Tibial nerve (tissue), 4 donors: ENCODE measurements at regions not wholly inside any gene's neighbourhood (a gene's known extent, or its start where the extent isn't known, plus 50 kb on each side); places are given as distances from the start of the nearest gene placed in this dataset.

Experiments
- DNase-seq, 2 donors: peaks; one replicate each; pipeline ENCODE4 v3.0.0-alpha.2; 2019; ENCODE audit warnings: low spot score in 2 of 2
- H3K27ac ChIP-seq, 4 donors: fragments of 200-600 bp; sonication (generic) in 3 of 4; one replicate each; pipeline ENCODE4 v1.5.1; 2017 to 2019; ENCODE audit warnings: mild to moderate bottlenecking in 1 of 4
- H3K27me3 ChIP-seq, 2 donors: fragments of 200-600 bp; sonication (generic) in 1 of 2; one replicate each; pipeline versions ENCODE4 v1.5.1 to v1.6.0; 2017 to 2019
- H3K36me3 ChIP-seq, 3 donors: fragments of 200-600 bp; sonication (generic); one replicate each; pipeline ENCODE4 v1.5.1; 2018 to 2019
- H3K4me1 ChIP-seq, 4 donors: fragments of 200-600 bp; sonication (generic) in 3 of 4; one replicate each; pipeline ENCODE4 v1.5.1; 2017 to 2019
- H3K4me3 ChIP-seq, 4 donors: fragments of 200-600 bp; sonication (generic) in 3 of 4; one replicate each; pipeline ENCODE4 v1.5.1; 2017 to 2019; ENCODE audit warnings: mild to moderate bottlenecking in 1 of 4, moderate library complexity in 1 of 4
- H3K9me3 ChIP-seq, 4 donors: fragments of 200-600 bp; sonication (generic) in 3 of 4; one replicate each; pipeline ENCODE4 v1.5.1; 2017 to 2019
- EP300 ChIP-seq, 2 donors: sonication (generic); formaldehyde crosslinking; IDR thresholded peaks; one replicate each; pipeline ENCODE4 v1.6.1; 2017; ENCODE audit warnings: antibody characterized with exemption in 2 of 2, mild to moderate bottlenecking in 1 of 2
- POLR2A ChIP-seq, 2 donors: fragments of 450-650 bp; IDR thresholded peaks; one replicate each; pipeline ENCODE4 v1.6.1; 2017; ENCODE audit warnings: antibody characterized with exemption in 2 of 2, mild to moderate bottlenecking in 2 of 2, moderate library complexity in 2 of 2
- WGBS, 2 donors: methylation state at CpG; one replicate each; pipeline ENCODE4 v1.1.5; 2018; 5-methylcytosine and 5-hydroxymethylcytosine counted together
- TF ChIP-seq, protein P1 (sequence below), 5 experiments: fragments of 200-600 bp in 3 of 5; fragments of 450-650 bp in 2 of 5; sonication (generic) in 3 of 5; IDR thresholded peaks; one replicate each; pipeline ENCODE4 v1.5.1; 2016 to 2019; ENCODE audit warnings: antibody characterized with exemption in 5 of 5, mild to moderate bottlenecking in 3 of 5, moderate library complexity in 2 of 5

DNA sequence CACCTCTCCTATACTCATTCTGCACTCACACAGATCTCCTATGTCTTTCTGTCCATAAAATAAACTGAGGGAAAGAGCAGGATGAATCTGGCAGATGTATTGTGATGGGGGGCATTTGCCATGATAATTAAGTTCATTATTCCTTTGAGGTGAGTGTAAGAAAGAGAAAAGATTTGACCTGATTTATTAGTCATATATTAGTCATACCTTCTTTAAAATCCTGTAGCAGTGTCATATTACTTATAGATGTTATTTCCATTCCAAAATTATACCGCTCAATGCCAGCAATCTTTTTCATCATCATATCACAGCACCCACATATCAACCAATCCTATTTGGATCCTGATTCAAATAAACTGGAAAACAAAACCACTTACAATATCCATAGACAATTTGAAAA lies 733.3 kb upstream of the SLC35B3 start:
- Histone ChIP-seq H3K36me3 (no peaks in the 10 kb centered on the region), H3K4me1 (no peaks in the 10 kb centered on the region), H3K4me3 (no peak overlapping the region), H3K9me3 (peaks cover 0 to 1% (median 0%) of the 10 kb centered on the region in 4 donors), H3K27me3 (no peaks in the 10 kb centered on the region), H3K27ac (no peak overlapping the region)
- TF ChIP-seq, protein P1, sequence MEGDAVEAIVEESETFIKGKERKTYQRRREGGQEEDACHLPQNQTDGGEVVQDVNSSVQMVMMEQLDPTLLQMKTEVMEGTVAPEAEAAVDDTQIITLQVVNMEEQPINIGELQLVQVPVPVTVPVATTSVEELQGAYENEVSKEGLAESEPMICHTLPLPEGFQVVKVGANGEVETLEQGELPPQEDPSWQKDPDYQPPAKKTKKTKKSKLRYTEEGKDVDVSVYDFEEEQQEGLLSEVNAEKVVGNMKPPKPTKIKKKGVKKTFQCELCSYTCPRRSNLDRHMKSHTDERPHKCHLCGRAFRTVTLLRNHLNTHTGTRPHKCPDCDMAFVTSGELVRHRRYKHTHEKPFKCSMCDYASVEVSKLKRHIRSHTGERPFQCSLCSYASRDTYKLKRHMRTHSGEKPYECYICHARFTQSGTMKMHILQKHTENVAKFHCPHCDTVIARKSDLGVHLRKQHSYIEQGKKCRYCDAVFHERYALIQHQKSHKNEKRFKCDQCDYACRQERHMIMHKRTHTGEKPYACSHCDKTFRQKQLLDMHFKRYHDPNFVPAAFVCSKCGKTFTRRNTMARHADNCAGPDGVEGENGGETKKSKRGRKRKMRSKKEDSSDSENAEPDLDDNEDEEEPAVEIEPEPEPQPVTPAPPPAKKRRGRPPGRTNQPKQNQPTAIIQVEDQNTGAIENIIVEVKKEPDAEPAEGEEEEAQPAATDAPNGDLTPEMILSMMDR (IDR thresholded peaks at IDR 0.05): no peak
- no peak for TF ChIP-seq POLR2A (IDR thresholded peaks at IDR 0.05)
- TF ChIP-seq EP300 (IDR thresholded peaks at IDR 0.05): no peak
- WGBS, 2 donors: 95 to 96% methylated on average over 1 of the region's 1 CpG
- DNase-seq: no peak

DNA sequence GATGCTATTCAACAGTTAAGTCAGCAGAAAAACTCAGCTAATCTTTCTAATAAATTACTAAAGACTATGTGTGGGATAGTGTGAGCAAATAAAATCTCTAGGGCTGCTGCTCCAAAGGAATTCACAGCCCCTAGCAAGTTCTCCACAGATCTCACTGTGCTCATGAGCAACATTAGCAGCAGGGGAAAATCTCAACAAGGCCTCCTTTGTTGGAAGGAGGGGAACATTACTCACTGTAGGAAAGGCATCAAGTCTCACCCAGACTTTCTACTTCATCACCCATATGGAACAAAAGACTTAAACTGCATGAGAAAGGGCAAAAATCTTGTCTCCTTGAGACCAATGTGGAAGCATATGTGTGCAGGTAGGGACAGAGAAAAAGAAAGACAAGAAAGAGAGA lies 726.4 kb upstream of the SLC35B3 start:
- H3K27me3 ChIP-seq: no peaks in the 10 kb centered on the region
- no peaks in the 10 kb centered on the region for H3K4me1 ChIP-seq
- no peak for DNase-seq
- H3K27ac ChIP-seq: no peak overlapping the region
- H3K36me3 ChIP-seq: no peaks in the 10 kb centered on the region
- no peak overlapping the region for H3K4me3 ChIP-seq
- TF ChIP-seq, protein P1 (IDR thresholded peaks at IDR 0.05): no peak
- no peak for TF ChIP-seq EP300 (IDR thresholded peaks at IDR 0.05)
- no peak for TF ChIP-seq POLR2A (IDR thresholded peaks at IDR 0.05)
- peaks cover 0 to 14% (median 2%) of the 10 kb centered on the region in 4 donors for H3K9me3 ChIP-seq

DNA sequence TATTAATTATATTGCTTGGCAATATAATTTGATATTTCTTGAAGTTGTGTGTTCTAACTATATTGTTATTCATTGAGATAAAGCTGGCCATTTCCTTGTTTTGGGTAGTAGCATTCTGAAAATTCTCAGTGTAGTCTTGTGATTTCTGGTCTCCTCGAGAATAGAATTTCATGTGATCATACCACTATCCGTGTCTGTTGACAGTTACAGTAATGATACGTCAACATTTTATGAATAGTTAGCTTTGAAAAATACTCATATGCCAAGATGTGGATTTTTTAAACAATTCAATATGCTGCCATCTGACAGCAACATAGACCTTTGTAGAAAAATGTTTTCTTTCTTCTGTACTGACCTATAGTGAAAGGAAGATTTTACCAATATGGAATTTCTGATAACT lies 723.7 kb upstream of the SLC35B3 start:
- H3K4me3 ChIP-seq: no peak overlapping the region
- no peaks in the 10 kb centered on the region for H3K27me3 ChIP-seq
- H3K27ac ChIP-seq: no peak overlapping the region
- 70 to 76% methylated on average over 3 of the region's 3 CpGs for WGBS, 2 donors
- peaks cover 0 to 14% (median 2%) of the 10 kb centered on the region in 4 donors for H3K9me3 ChIP-seq
- H3K4me1 ChIP-seq: no peaks in the 10 kb centered on the region
- TF ChIP-seq, protein P1 (IDR thresholded peaks at IDR 0.05): no peak
- TF ChIP-seq EP300 (IDR thresholded peaks at IDR 0.05): no peak
- no peaks in the 10 kb centered on the region for H3K36me3 ChIP-seq
- no peak for DNase-seq

DNA sequence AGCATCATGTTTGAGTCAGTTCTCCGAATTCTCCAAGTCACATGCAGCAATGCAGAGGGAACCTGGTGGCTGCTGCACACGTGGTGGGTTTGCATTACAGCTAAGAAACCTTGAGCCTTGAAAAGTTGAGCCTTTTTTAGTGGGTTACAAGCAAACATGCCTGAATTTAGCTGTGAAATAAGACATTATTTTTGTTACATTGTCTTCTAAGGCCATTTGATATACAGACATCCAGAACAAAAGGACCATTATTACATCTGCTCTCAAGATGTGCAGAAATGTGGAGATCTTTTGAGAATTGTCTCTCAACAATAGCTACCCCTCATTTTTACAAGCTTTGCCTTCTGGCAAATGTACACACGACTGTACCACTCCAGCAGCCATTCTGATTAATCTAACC lies 720.5 kb upstream of the SLC35B3 start:
- Histone ChIP-seq H3K4me1 (no peaks in the 10 kb centered on the region), H3K27me3 (no peaks in the 10 kb centered on the region), H3K36me3 (no peaks in the 10 kb centered on the region), H3K27ac (no peak overlapping the region), H3K9me3 (no peaks in the 10 kb centered on the region), H3K4me3 (no peak overlapping the region)
- no peak for TF ChIP-seq EP300 (IDR thresholded peaks at IDR 0.05)
- TF ChIP-seq, protein P1 (IDR thresholded peaks at IDR 0.05): no peak
- WGBS, 2 donors: 51 to 57% methylated on average over 3 of the region's 3 CpGs
- no peak for DNase-seq

DNA sequence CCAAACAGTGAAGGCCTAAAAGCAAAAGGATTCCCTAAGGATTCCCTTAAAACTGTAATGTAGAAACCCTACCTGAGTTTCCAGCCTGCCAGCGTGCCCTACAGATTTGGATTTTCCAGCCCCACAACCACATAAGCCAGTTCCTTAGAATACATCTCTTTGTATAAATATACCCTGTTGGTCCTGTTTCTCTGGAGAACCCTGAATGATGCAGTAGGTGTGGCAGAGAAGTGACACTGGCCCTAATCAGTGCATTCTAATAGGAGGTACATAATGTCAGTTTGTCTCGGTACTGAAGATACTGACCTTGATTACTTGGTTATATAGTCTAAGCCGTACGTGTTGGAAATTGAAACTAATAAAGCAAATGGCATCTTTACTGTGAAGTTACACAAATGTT lies 707.8 kb upstream of the SLC35B3 start:
- H3K9me3 ChIP-seq: peaks cover 0 to 15% (median 0%) of the 10 kb centered on the region in 4 donors

More for the DNA sequence above, 707.8 kb upstream of the SLC35B3 start:
- TF ChIP-seq POLR2A (IDR thresholded peaks at IDR 0.05): no peak
- TF ChIP-seq, protein P1 (IDR thresholded peaks at IDR 0.05): no peak
- no peak for TF ChIP-seq EP300 (IDR thresholded peaks at IDR 0.05)
- no peaks in the 10 kb centered on the region for H3K36me3 ChIP-seq
- H3K4me3 ChIP-seq: no peak overlapping the region
- no peak overlapping the region for H3K27ac ChIP-seq
- WGBS, 2 donors: 95 to 99% methylated on average over 4 of the region's 4 CpGs
- H3K27me3 ChIP-seq: no peaks in the 10 kb centered on the region
- peaks cover 0 to 7% (median 2%) of the 10 kb centered on the region in 4 donors for H3K4me1 ChIP-seq
- no peak for DNase-seq
